ENCODE measurements at regions not wholly inside any gene's neighbourhood (a gene's known extent, or its start where the extent isn't known, plus 50 kb on each side); places are given as distances from the start of the nearest gene placed in this dataset.

- DNase-seq: no peak
Measured at GRCh38 chrX:10821293-10821692, 200.9 kb upstream of the MID1 start.

GRCh38 chrX:10828036-10828435 is 207.7 kb upstream of the MID1 start:
- no peak for DNase-seq

GRCh38 chrX:10828640-10829039 is 208.3 kb upstream of the MID1 start:
- DNase-seq: no peak

GRCh38 chrX:10831716-10832502 is 211.5 kb upstream of the MID1 start:
- DNase-seq: no peak

GRCh38 chrX:10833299-10834169 is 213.1 kb upstream of the MID1 start:
- DNase-seq: peak; percentile 84

GRCh38 chrX:10841579-10841978 is 221.2 kb upstream of the MID1 start:
- DNase-seq: no peak

GRCh38 chrX:10842646-10843045 is 222.3 kb upstream of the MID1 start:
- no peak for DNase-seq

GRCh38 chrX:10847333-10847732 is 226.9 kb upstream of the MID1 start:
- no peak for DNase-seq

GRCh38 chrX:10851809-10852208 is 231.4 kb upstream of the MID1 start:
- DNase-seq: no peak

- no peak for DNase-seq
Measured at GRCh38 chrX:10854594-10854993, 234.2 kb upstream of the MID1 start.

- DNase-seq: no peak
Measured at GRCh38 chrX:10855845-10856244, 235.5 kb upstream of the MID1 start.

- no peak for DNase-seq
Measured at GRCh38 chrX:10856797-10857196, 236.4 kb upstream of the MID1 start.

GRCh38 chrX:10859353-10859752 is 239.0 kb upstream of the MID1 start:
- DNase-seq: no peak

GRCh38 chrX:10875995-10876394 is 235.1 kb upstream of the HCCS start:
- no peak for DNase-seq

- DNase-seq: no peak
Measured at GRCh38 chrX:10882484-10882883, 228.6 kb upstream of the HCCS start.

- DNase-seq: no peak
Measured at GRCh38 chrX:10884246-10884645, 226.9 kb upstream of the HCCS start.

- no peak for DNase-seq
Measured at GRCh38 chrX:10892621-10893225, 218.4 kb upstream of the HCCS start.

GRCh38 chrX:10893366-10893765 is 217.8 kb upstream of the HCCS start:
- no peak for DNase-seq

- no peak for DNase-seq
Measured at GRCh38 chrX:10893976-10894375, 217.2 kb upstream of the HCCS start.

- DNase-seq: no peak
Measured at GRCh38 chrX:10897768-10898167, 213.4 kb upstream of the HCCS start.

GRCh38 chrX:10900585-10901289 is 210.4 kb upstream of the HCCS start:
- DNase-seq: no peak

GRCh38 chrX:10901290-10901633 is 209.9 kb upstream of the HCCS start:
- DNase-seq: no peak

GRCh38 chrX:10902001-10902400 is 209.1 kb upstream of the HCCS start:
- DNase-seq: no peak

Measured in islet precursor cell (in vitro differentiated cells).